ENCODE measurements at regions not wholly inside any gene's neighbourhood (a gene's known extent, or its start where the extent isn't known, plus 50 kb on each side); places are given as distances from the start of the nearest gene placed in this dataset.
"Not testable (repeated sequence)": the region's sequence is repeated elsewhere in the genome, so short reads cannot be mapped to it uniquely, and the experiment has no call there.

DNA sequence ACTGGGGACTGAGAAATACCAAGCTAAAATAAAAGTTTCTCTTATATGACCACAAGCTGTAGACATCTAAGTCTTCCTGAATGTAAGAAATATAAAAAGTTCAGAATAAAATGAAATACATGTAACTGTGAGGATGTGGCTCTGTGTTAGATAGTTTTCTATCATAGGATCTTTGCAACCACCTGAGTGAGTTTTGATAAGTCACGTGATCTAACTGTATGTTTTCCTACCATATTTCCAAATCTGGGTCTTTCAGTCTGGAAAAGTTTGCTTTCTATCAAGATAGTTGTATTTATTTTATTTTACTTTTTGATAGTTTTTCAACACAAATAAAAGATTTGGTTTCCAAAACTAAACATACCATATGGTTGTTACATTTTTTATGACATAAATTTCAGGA lies 1905.8 kb upstream of the ACO1 start:
- no peak for DNase-seq (ENCODE audit: low read depth)
- in situ Hi-C loops (cut with HindIII; ENCODE audit: low pct_unique_long_range_greater_than_20kb, low sequenced_read_pairs) = no loop called here

GRCh38 chr9:30482499-30482898 lies 1901.9 kb upstream of the ACO1 start:
- in situ Hi-C loops (cut with HindIII; ENCODE audit: low pct_unique_long_range_greater_than_20kb, low sequenced_read_pairs) = no loop called here
- no peak for DNase-seq (ENCODE audit: low read depth)

- DNase-seq (ENCODE audit: low read depth) = no peak
- in situ Hi-C loops (cut with HindIII; ENCODE audit: low pct_unique_long_range_greater_than_20kb, low sequenced_read_pairs) = no loop called here
Observed at GRCh38 chr9:30484690-30485089, 1899.8 kb upstream of the ACO1 start.

DNA sequence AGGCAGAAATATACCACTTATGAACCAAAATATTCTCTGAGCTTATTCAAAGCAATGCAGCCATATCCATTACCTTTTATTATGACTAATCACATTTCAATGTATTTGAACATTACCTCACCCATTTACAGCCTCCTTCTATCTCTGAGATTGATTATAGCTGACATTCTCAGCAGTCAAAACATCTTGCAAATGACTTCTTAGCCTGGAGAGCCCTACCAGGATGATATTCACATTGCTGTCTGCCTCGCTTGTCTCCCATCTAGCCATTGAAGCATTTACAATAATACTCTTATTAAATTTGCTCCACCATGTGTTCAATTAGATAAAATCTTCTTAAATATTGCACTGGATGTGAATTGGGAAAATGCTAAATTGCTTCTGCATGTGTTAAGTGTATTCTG lies 1879.9 kb upstream of the ACO1 start:
- in situ Hi-C loops (cut with HindIII; ENCODE audit: low pct_unique_long_range_greater_than_20kb, low sequenced_read_pairs) = no loop called here
- DNase-seq (ENCODE audit: low read depth) = no peak

DNA sequence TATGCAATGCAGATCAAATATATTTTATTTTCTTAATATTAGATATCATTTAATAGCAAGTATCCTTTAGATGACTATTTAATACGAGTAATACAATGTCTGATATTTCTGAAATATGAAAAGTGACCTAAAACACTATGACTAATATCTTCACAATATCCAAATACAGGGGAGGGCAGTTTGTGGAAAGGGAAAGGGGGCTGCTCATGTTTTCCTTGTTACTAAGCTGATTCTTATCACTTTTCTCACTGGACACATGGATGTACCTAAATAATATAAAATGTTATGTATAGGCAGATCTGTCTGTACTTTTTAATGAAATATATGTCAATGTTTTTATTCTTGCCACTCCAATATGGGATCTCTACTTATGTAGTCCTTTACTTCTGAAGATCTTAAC lies 1879.1 kb upstream of the ACO1 start:
- in situ Hi-C loops (cut with HindIII; ENCODE audit: low pct_unique_long_range_greater_than_20kb, low sequenced_read_pairs) = no loop called here
- no peak for DNase-seq (ENCODE audit: low read depth)

DNA sequence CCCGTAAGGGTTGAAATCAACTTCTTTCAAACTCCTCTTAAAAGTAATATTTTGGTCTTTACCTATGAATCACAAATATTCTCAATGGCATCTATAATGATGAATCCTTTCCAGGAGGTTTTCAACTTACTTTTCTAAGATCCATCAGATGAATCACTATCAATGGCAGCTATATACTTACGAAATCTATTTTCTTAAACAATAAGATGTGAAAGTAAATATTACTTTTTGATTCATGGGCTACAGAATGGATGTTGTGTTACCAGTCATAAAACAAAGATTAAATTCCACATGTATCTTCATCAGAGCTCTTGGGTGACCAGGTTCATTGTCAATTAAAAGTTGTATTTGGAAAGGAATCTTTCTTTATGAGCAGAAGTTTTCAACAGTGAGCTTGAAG lies 1877.7 kb upstream of the ACO1 start:
- DNase-seq (ENCODE audit: low read depth) = no peak
- in situ Hi-C loops (cut with HindIII; ENCODE audit: low pct_unique_long_range_greater_than_20kb, low sequenced_read_pairs) = no loop called here

DNA sequence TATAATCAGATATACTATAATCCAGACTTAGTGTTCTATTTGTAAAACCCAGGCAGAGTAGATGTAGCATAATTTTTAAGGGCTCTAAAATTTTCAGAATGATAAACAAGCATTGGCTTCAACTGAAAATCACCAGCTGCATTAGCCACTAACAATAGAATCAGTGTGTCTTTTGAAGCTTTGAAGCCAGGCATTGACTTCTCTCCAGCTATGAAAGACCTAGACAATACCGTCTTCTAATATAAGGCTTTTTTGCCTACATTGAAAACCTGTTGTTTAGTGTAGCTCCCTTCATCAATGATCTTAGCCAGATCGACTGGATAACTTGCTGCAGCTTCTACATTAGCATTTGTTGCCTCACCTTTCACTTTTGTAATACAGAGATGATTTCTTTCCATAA lies 1877.3 kb upstream of the ACO1 start:
- in situ Hi-C loops (cut with HindIII; ENCODE audit: low pct_unique_long_range_greater_than_20kb, low sequenced_read_pairs) = no loop called here
- no peak for DNase-seq (ENCODE audit: low read depth)

DNA sequence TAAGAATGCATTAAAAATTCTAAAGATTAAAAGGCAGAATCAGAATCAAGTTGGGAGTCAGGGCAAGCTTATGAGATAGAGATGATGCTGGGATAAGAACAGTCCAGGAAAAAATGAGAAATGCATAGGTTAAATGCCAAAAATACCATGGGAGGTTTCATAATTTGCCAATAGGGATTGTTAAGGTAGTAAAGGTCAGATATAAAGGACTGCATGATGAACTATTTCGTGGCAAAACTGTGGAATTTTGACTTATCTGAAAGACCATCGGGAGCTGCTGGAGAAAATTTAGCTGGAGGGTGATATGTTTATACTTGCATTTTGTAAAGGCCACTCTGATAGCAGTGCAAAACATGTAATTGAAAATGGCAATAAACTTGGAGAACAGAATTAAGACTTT lies 1872.8 kb upstream of the ACO1 start:
- in situ Hi-C loops (cut with HindIII; ENCODE audit: low pct_unique_long_range_greater_than_20kb, low sequenced_read_pairs) = no loop called here
- DNase-seq (ENCODE audit: low read depth) = no peak

DNA sequence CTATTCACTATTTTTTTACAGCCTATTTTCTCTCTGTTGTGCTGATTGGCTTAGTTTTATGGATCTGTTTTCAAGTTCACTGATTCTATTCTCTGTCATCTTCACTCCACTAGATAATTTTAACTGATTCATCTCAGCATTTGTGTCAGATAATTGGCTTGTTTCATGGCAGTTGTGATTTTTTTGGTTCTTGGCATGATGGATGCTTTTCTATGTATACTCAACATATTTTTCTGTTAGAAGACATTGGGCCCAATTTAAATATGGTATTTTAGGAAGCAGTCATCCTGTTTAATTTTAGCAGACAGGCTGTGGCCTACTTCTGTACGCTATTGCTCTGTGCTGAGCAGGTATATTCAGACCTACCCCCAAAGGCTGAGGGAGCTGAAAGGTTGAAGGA lies 1865.3 kb upstream of the ACO1 start:
- no peak for DNase-seq (ENCODE audit: low read depth)
- in situ Hi-C loops (cut with HindIII; ENCODE audit: low pct_unique_long_range_greater_than_20kb, low sequenced_read_pairs) = no loop called here

DNA sequence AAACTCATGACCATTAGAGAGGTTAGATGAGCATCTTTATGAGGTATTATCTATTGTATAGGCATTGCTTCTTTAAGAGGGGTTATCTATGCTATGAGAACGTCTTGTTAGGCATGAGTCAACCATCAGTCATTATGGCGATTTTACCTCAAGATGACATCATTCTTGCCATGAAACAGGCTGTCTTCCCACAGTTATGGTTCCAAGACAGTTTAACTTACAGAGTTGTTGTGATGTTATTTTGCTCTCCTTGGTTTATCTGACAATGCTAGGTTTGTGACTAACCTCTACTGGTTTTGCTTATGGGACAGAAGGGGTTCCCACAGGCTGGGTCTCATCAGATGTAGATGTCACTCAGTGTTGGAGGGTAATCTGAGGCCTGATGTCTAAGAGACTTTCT lies 1864.7 kb upstream of the ACO1 start:
- DNase-seq (ENCODE audit: low read depth) = no peak
- in situ Hi-C loops (cut with HindIII; ENCODE audit: low pct_unique_long_range_greater_than_20kb, low sequenced_read_pairs) = no loop called here

DNA sequence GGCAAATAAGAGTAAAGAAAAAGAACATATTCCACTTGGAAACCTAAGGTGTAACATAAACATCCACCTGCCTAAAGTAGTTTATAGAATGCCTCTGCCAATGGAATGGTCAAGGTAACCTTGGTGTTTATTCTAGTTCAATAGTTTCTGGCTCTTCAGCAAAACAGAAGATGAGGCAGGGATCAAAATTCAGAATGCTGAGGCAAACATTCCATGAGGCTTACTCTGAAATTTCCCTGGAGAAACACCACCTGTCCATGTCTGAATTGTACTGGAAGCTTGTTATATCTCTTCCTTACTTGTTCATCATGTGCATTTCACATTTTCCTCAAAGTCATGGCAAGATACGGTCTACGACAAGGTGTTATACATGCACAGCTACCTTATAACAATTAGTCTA lies 1862.4 kb upstream of the ACO1 start:
- no peak for DNase-seq (ENCODE audit: low read depth)
- in situ Hi-C loops (cut with HindIII; ENCODE audit: low pct_unique_long_range_greater_than_20kb, low sequenced_read_pairs) = no loop called here

DNA sequence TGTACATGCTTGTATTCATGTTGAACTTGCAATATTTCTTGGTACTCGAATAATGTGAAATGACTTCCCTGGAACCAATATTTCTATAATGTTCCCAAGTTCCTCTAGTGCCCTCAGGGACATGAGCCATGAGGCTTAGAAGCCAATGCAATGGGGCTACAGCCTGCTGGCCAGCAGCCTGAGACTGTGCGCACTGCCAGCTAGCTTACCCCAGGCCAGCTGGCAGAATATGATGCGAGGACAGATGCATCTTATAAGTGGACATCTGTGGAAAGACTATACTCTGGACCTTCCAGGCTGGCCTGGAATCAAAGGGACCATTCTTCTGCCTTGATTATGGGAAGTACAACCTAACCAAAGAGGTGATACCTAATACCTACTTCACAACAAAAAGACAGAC lies 1862.0 kb upstream of the ACO1 start:
- in situ Hi-C loops (cut with HindIII; ENCODE audit: low pct_unique_long_range_greater_than_20kb, low sequenced_read_pairs) = no loop called here

GRCh38 chr9:30524311-30524710 lies 1860.1 kb upstream of the ACO1 start:
- in situ Hi-C loops (cut with HindIII; ENCODE audit: low pct_unique_long_range_greater_than_20kb, low sequenced_read_pairs) = no loop called here
- DNase-seq (ENCODE audit: low read depth) = no peak

More for the DNA sequence above, 1862.0 kb upstream of the ACO1 start:
- no peak for DNase-seq (ENCODE audit: low read depth)

GRCh38 chr9:30534455-30534854 lies 1850.0 kb upstream of the ACO1 start:
- in situ Hi-C loops (cut with HindIII; ENCODE audit: low pct_unique_long_range_greater_than_20kb, low sequenced_read_pairs) = no loop called here
- DNase-seq (ENCODE audit: low read depth) = no peak

DNA sequence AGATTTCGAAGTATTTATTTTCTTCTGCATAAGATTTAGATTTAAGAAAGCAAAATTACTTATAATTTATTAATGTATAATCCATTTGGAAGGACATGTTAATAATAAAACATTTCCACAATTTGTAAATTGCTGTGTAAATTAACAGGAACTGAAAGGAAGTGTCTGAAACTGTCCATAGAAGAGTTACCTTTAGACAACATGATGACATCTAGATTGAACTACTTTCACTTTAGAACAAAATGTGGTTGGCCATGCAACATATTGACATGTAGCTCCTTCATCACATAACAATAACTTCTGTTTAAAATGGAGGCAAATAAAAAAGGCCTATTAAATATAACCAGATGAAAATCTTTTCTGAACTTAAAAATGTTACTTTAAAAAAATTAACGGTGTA lies 1849.5 kb upstream of the ACO1 start:
- DNase-seq (ENCODE audit: low read depth) = no peak
- in situ Hi-C loops (cut with HindIII; ENCODE audit: low pct_unique_long_range_greater_than_20kb, low sequenced_read_pairs) = no loop called here

- no peak for DNase-seq (ENCODE audit: low read depth)
- in situ Hi-C loops (cut with HindIII; ENCODE audit: low pct_unique_long_range_greater_than_20kb, low sequenced_read_pairs) = no loop called here
Observed at GRCh38 chr9:30536494-30536893, 1847.9 kb upstream of the ACO1 start.

- DNase-seq (ENCODE audit: low read depth); in situ Hi-C loops (cut with HindIII; ENCODE audit: low pct_unique_long_range_greater_than_20kb, low sequenced_read_pairs): not testable (repeated sequence)
Observed at GRCh38 chr9:30539696-30540095, 1844.7 kb upstream of the ACO1 start.

DNA sequence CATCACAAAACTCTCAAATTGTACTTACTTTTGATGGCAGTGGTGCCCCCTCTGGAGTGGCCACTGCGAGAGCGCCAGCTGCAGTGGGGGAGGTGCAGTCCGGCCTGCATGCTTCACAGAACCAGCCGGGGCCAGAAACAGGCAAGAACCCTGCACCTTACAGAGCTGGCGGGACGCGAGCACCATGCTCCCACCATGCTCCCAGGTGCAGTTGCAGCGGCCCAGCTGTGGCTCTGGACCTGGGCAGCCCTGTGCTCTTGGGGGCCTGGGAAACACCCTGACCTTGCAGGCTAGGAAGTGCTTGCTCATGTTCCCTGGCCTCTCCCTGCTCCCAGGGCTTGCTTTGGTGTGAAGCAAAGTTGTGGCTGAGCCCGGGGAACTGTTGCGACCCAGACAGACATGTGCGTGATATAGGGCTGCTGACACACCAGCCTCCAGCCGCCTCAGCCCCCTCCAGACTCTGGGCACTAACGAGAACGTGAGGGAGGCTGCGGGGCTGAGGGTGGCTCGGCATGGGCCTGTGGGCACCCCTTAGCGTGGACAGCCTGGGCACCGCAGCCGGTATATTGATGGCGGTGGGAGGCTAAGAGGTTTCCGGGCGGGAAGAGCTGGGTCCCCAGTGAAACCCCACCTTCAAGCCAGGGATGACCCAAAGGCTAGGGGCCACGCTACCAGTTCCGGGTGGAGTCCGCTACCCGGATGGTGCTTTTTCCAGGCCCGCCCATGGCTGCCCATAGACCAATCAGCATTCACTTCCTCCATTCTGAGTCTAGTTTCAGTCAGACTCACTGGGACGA lies 1809.9 kb upstream of the ACO1 start:
- DNase-seq (ENCODE audit: low read depth) = no peak
- in situ Hi-C loops (cut with HindIII; ENCODE audit: low pct_unique_long_range_greater_than_20kb, low sequenced_read_pairs) = no loop called here

GRCh38 chr9:30575218-30575617 lies 1809.2 kb upstream of the ACO1 start:
- in situ Hi-C loops (cut with HindIII; ENCODE audit: low pct_unique_long_range_greater_than_20kb, low sequenced_read_pairs) = no loop called here
- no peak for DNase-seq (ENCODE audit: low read depth)

DNA sequence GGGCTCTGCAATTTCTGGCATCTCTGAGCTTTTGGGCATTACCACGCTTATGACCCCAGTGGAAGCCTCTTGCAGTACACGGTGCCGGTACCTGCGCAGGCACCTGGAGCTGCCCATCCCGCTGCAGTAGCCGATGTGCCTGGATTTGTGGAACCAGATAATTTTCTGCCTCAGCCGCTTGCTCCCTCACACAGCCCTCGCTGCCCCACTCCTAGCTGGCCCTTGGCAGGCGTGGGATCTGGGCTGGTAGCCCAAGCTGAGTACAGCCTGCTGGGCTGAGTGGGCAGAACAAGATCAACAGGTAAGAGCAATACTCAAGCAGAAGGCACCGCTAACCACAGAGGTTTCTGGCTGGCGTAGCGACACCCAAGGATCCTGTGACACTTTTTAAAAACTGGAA lies 1808.8 kb upstream of the ACO1 start:
- DNase-seq (ENCODE audit: low read depth) = no peak
- in situ Hi-C loops (cut with HindIII; ENCODE audit: low pct_unique_long_range_greater_than_20kb, low sequenced_read_pairs) = no loop called here

Measured in Caki2 (cell line).